Uterus (tissue), 2 donors: ENCODE measurements at regions not wholly inside any gene's neighbourhood (a gene's known extent, or its start where the extent isn't known, plus 50 kb on each side); places are given as distances from the start of the nearest gene placed in this dataset.

ENCODE experiments used
- CTCF ChIP-seq, 4 experiments: fragments of 200-600 bp in 2 of 4; fragments of 450-650 bp in 2 of 4; sonication (generic) in 2 of 4; IDR thresholded peaks; one replicate each; pipeline ENCODE4 v1.5.1; 2016 to 2019; ENCODE audit warnings: antibody characterized with exemption in 4 of 4, mild to moderate bottlenecking in 2 of 4, moderate library complexity in 1 of 4
- POLR2A ChIP-seq, 2 donors: fragments of 450-650 bp; IDR thresholded peaks; one replicate each; pipeline ENCODE4 v1.6.1; 2016; ENCODE audit warnings: antibody characterized with exemption in 2 of 2, mild to moderate bottlenecking in 1 of 2, moderate library complexity in 1 of 2

GRCh38 chr22:48138855-48139254 lies 1376.4 kb downstream of the TBC1D22A start:
- TF ChIP-seq CTCF (IDR thresholded peaks at IDR 0.05) (no peak), POLR2A (IDR thresholded peaks at IDR 0.05) (no peak)
